ENCODE measurements at regions not wholly inside any gene's neighbourhood (a gene's known extent, or its start where the extent isn't known, plus 50 kb on each side); places are given as distances from the start of the nearest gene placed in this dataset.

DNA sequence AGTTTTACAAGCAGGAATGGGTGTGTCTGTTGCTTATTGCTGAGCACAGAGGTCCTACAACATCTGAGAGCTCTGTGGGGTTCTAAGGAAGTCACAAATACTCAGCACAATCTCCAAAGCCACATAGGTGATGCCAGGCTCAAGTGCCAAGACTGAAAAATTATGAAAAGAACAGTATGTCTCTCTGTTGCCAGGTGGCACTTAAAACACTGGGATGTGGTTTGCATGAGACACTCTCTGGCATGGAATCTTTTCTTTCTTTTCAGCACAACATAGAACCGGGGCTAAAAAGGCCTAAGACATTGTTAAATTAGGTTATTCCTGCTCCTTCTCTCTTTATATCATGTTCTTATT is 127.3 kb upstream of the PRICKLE2 start:
- TF ChIP-seq, protein P1, sequence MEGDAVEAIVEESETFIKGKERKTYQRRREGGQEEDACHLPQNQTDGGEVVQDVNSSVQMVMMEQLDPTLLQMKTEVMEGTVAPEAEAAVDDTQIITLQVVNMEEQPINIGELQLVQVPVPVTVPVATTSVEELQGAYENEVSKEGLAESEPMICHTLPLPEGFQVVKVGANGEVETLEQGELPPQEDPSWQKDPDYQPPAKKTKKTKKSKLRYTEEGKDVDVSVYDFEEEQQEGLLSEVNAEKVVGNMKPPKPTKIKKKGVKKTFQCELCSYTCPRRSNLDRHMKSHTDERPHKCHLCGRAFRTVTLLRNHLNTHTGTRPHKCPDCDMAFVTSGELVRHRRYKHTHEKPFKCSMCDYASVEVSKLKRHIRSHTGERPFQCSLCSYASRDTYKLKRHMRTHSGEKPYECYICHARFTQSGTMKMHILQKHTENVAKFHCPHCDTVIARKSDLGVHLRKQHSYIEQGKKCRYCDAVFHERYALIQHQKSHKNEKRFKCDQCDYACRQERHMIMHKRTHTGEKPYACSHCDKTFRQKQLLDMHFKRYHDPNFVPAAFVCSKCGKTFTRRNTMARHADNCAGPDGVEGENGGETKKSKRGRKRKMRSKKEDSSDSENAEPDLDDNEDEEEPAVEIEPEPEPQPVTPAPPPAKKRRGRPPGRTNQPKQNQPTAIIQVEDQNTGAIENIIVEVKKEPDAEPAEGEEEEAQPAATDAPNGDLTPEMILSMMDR (IDR thresholded peaks at IDR 0.05) = no peak
- TF ChIP-seq POLR2A (IDR thresholded peaks at IDR 0.05) = no peak
